GM12873 (cell line): ENCODE measurements at regions not wholly inside any gene's neighbourhood (a gene's known extent, or its start where the extent isn't known, plus 50 kb on each side); places are given as distances from the start of the nearest gene placed in this dataset.

Source experiments
- TF ChIP-seq, protein P1 (sequence below): IDR thresholded peaks from 2 replicates; pipeline ENCODE4 v1.5.1; 2012; ENCODE audit warnings: low read depth, mild to moderate bottlenecking, moderate library complexity, low read length, control low read depth; ENCODE audit not compliant: insufficient read depth; ENCODE audit errors: missing control alignments

DNA sequence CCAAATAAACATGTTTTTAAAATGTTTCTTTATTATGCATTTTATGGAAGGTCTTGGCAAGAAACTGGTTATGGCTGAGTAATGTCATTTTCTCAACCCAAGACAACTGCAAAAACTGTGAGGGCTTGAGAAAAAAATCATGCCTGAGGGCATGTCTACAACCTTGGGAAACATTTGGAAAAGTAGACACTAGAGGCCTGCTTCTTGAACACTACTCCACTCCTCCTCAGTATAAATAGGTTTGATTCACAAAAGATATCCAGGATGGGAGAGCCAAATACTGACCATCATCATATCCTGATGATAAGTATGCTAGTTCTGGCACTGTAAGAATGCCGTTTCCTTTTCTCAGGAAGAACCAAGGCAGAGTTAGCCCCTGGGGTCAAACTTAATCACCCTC is 71.1 kb downstream of the OSR1 start:
- TF ChIP-seq, protein P1, sequence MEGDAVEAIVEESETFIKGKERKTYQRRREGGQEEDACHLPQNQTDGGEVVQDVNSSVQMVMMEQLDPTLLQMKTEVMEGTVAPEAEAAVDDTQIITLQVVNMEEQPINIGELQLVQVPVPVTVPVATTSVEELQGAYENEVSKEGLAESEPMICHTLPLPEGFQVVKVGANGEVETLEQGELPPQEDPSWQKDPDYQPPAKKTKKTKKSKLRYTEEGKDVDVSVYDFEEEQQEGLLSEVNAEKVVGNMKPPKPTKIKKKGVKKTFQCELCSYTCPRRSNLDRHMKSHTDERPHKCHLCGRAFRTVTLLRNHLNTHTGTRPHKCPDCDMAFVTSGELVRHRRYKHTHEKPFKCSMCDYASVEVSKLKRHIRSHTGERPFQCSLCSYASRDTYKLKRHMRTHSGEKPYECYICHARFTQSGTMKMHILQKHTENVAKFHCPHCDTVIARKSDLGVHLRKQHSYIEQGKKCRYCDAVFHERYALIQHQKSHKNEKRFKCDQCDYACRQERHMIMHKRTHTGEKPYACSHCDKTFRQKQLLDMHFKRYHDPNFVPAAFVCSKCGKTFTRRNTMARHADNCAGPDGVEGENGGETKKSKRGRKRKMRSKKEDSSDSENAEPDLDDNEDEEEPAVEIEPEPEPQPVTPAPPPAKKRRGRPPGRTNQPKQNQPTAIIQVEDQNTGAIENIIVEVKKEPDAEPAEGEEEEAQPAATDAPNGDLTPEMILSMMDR, result no peak

DNA sequence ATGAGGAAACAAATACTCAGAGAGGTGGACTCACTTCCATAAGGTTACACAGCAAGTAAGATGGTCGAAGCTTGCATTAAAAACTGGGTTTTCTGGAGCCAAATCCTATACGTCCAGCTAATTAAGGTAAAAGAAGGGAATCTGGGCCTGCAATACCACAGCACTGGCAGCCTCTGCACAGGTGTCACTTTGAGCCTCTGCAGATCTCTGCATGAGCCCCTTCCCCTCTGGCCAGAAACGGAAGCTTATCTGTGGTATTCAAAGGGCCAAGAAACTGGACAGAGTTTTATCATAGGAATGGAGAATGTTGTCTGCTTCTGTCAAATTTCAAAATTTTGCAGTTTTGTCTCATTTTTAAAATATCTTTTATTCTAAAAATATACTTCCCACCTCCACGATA is 76.1 kb downstream of the OSR1 start:
- TF ChIP-seq, protein P1, result no peak

DNA sequence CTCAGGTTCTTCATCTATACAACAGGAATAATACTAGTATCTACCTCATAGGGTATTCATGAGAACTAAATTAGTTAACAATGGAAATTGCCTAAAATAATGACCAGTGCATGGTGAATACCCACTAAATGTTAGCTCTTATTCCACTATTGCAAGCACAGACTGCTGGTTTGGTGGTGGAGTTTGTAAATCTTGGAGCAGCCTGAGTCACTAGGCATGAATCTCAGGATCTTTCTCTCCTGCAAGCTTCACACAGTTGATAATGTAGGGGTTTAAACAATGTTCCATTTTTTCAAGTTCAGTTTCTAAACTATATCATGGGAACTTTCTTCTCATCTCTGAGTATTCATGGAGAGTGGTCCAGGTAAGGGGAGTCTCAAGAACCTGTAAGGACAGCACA is 84.0 kb downstream of the OSR1 start:
- TF ChIP-seq, protein P1, result no peak

DNA sequence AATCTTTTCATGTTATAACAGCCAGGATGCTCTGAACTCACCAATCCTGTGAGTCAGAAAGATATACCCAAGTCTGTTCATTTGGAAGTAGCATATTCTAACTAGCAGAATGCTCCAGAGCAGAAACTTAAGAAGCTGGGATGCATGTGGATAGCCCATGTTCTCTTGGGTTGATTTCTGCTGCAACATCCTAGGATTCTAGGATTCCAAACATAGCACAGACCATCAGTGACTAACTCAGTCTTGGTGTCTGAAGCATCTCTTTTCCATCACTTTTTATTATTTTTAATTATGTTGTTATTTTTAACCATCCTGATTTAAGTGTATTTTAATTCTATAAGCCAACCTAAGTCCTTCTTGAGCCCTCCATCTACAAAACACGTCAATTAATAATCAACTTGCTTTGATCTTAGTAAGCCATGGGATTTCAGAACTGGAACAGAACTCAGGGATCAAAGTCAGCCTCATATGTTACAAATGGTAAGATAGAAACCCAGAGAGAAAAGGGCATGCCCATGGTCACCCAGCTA is 85.4 kb downstream of the OSR1 start:
- TF ChIP-seq, protein P1, result no peak

DNA sequence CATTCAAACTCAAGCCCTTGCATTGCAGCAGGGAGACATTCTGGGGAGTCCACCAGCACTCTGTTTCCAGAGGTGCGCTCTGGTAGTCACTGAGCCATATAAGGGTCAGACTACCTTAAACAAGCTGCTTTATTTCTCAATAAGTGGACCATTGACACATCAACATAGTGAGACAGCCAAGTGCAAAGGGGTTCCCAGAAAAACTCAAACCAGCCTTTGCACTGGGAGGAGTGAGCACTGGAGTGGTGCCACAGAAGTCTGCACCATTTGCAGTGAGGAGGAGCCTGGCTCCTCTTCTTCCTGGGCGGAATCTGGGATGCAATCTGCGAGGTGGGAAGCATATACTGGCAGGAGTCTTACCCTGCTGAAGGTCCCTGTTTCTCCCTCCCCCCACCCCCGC is 86.4 kb downstream of the OSR1 start:
- TF ChIP-seq, protein P1, result no peak

DNA sequence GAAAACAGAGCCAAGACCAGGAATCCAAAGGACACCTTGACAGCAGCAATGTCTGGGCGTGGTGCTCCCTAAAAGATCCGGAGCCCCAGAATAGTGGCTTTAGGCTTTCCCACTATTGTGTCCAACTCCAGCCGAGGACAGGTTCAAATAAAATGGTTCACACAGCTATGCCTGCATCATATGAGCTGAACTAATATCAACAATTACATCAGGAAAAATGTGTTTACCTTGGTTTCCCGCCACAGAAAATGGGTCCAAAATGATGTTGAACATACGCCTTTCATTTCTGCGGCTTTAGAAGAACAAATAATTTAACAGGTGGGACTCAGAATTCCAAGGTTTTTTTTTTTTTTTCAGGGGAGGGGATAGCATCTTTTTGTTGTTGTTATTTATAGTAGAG is 93.6 kb downstream of the OSR1 start:
- TF ChIP-seq, protein P1, result no peak

DNA sequence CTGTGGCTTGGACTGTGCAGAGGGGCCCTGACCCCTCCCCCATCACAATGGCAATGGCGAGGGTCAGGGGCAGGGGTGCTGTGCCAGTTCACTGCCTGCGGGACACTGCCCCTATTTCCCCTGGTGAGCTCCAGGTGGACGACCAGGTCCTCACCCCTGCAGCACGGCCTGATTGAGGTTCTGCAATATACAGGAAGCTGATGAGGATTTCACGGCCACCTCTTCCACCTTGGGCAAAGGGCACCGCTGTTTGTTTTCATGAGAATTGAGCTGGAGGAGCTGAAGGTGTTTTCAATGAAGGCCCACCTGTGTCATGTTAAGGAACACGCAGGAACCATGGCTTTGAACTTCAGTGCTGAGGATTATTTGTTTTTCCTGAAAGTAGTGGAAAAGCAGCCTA is 96.3 kb downstream of the OSR1 start:
- TF ChIP-seq, protein P1, result no peak
